ENCODE measurements at regions not wholly inside any gene's neighbourhood (a gene's known extent, or its start where the extent isn't known, plus 50 kb on each side); places are given as distances from the start of the nearest gene placed in this dataset.

DNA sequence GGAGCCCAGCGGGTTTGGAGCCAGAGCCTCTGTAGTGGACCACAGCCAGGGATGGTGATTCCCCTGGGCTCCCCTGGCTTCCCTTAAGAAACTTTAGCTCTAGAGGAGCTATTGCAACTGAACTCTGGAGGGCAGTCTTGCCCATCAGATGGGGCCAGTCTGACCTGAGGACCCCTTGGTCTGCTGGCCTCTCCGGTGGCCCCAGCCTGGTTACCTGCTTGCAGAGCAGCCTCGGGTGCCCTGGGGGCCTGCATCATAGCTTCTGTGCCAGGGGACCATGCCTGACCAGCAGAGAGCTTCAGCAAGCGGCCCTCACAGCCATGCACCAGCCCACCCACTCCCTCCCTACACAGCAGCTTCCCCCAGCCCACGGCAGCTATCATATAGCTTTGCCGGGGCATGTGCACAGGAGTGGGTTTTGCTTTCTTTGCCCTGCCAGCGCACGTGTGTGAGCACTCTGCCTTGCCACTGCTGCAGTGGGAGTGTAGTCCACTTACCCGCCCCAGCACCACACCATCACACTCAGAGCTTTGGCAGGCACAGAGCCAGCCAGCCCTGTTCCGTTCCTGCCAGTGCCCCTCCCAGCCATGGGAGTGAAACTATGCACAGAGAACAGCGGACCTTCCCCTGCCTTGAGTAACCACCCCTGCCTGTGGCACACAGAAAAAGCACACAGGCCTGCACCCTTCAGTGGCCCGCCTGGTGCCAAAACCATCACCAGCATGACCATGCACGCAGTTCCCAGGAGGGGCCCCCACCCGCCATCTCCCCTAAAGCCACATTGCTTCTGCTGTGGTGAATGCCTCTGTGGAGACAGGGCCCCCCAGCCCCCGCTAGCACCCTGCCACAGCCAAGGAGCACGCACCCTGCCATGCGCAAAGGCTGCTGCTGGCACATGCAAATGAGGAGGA lies 442.9 kb upstream of the NEGR1 start:
- Histone ChIP-seq H3K9ac (ENCODE audit: low read length) (no peak overlapping the region), H3K36me3 (replicated peaks; ENCODE audit: insufficient read depth, low read length) (no peaks in the 10 kb centered on the region), H3K4me2 (ENCODE audit: low read depth, low read length) (no peak overlapping the region), H3K79me2 (ENCODE audit: low read length) (no peaks in the 10 kb centered on the region), H3K4me3 (ENCODE audit: low read length) (no peak overlapping the region), H3K27ac (ENCODE audit: low read length) (no peak overlapping the region), H4K20me1 (ENCODE audit: insufficient read depth, low read length) (no peaks in the 10 kb centered on the region), H3K4me1 (ENCODE audit: low read length) (no peaks in the 10 kb centered on the region), H3K9me3 (replicated peaks; ENCODE audit: insufficient read depth, low read length) (no peaks in the 10 kb centered on the region), H2AFZ (ENCODE audit: low read length) (no peak overlapping the region), H3K27me3 (replicated peaks; ENCODE audit: insufficient read depth, low read length) (no peaks in the 10 kb centered on the region), H3F3A (ENCODE audit: insufficient read depth, low read length) (no peaks in the 10 kb centered on the region), H3K9me2 (replicated peaks; ENCODE audit: insufficient read depth, low read length) (no peaks in the 10 kb centered on the region)
- TF ChIP-seq EZH2phosphoT487 (IDR thresholded peaks at IDR 0.05; ENCODE audit: low read length), result no peak
- DNase-seq, result no peak

DNA sequence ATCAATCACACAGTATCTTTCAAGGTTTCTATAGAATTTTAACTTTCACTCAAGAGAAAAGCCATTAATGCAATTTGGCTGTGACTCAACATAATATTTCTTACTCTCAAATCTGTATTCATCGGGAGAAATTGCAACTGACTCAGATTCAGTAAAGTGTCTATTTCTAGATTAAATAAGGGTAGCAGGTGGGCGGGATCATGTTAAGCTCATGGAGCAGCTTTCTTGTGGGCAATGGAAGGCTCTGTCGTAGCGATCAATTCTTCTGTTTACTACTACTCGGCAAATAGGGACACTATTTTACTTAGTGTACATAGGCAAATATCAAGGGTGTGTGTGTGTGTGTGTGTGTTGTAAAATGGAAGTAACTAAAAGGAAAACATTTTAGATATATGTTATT lies 423.6 kb upstream of the NEGR1 start:
- TF ChIP-seq EZH2 (optimal IDR thresholded peaks at IDR 0.05; ENCODE audit: low read depth, low read length) (no peak), EZH2phosphoT487 (IDR thresholded peaks at IDR 0.05; ENCODE audit: low read length) (no peak)
- TF ChIP-seq, protein P1, sequence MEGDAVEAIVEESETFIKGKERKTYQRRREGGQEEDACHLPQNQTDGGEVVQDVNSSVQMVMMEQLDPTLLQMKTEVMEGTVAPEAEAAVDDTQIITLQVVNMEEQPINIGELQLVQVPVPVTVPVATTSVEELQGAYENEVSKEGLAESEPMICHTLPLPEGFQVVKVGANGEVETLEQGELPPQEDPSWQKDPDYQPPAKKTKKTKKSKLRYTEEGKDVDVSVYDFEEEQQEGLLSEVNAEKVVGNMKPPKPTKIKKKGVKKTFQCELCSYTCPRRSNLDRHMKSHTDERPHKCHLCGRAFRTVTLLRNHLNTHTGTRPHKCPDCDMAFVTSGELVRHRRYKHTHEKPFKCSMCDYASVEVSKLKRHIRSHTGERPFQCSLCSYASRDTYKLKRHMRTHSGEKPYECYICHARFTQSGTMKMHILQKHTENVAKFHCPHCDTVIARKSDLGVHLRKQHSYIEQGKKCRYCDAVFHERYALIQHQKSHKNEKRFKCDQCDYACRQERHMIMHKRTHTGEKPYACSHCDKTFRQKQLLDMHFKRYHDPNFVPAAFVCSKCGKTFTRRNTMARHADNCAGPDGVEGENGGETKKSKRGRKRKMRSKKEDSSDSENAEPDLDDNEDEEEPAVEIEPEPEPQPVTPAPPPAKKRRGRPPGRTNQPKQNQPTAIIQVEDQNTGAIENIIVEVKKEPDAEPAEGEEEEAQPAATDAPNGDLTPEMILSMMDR (IDR thresholded peaks at IDR 0.05; ENCODE audit: low read length), result no peak
- Histone ChIP-seq H3K27me3 (replicated peaks; ENCODE audit: insufficient read depth, low read length) (no peaks in the 10 kb centered on the region), H3K9me2 (replicated peaks; ENCODE audit: insufficient read depth, low read length) (no peaks in the 10 kb centered on the region; the same call in 1 of the 2 replicates), H3K4me3 (ENCODE audit: low read length) (no peak overlapping the region), H3K9ac (ENCODE audit: low read length) (no peak overlapping the region), H3K4me1 (ENCODE audit: low read length) (no peaks in the 10 kb centered on the region), H3K36me3 (replicated peaks; ENCODE audit: insufficient read depth, low read length) (no peaks in the 10 kb centered on the region), H3F3A (ENCODE audit: insufficient read depth, low read length) (no peaks in the 10 kb centered on the region), H3K4me2 (ENCODE audit: low read depth, low read length) (no peak overlapping the region), H3K27ac (ENCODE audit: low read length) (no peak overlapping the region), H3K79me2 (ENCODE audit: low read length) (no peaks in the 10 kb centered on the region), H4K20me1 (ENCODE audit: insufficient read depth, low read length) (no peaks in the 10 kb centered on the region), H2AFZ (ENCODE audit: low read length) (no peak overlapping the region), H3K9me3 (replicated peaks; ENCODE audit: insufficient read depth, low read length) (no peaks in the 10 kb centered on the region)
- no peak for DNase-seq

DNA sequence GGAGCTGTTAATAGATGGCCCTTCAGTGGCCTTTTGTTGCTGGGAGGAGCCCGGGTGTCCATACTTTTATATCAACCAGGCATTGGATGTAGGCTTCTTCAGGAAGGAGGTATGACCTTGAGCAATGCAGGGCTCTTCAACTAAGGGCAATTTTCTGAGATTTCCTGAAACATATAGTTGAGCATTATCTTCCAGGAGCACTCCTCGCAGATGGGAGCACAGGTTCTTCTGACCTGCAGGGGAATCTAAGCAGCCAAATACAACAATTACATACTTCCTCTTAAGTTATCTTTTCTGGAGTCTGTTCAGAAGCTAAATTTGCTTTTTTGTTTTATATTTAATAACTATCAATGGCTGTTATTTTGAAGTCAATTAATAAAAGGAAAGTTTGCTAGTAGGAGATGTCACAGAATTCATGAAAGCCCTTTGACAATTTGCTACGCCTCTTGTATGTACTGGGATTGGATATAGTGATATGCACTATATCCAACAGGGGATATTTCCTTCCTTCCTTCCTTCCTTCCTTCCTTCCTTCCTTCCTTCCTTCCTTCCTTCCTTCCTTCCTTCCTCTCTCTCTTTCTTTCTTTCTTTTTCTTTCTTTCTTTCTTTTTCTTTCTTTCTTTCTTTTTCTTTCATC lies 422.6 kb upstream of the NEGR1 start:
- no peaks in the 10 kb centered on the region for H3K27me3 ChIP-seq (replicated peaks; ENCODE audit: insufficient read depth, low read length)
- no peak overlapping the region for H3K9ac ChIP-seq (ENCODE audit: low read length)
- H3K4me3 ChIP-seq (ENCODE audit: low read length), result no peak overlapping the region
- H3K4me2 ChIP-seq (ENCODE audit: low read depth, low read length), result no peak overlapping the region
- no peaks in the 10 kb centered on the region for H4K20me1 ChIP-seq (ENCODE audit: insufficient read depth, low read length)
- H3K9me2 ChIP-seq (replicated peaks; ENCODE audit: insufficient read depth, low read length), result no peaks in the 10 kb centered on the region; the same call in 1 of the 2 replicates
- H3K79me2 ChIP-seq (ENCODE audit: low read length), result no peaks in the 10 kb centered on the region
- DNase-seq, result no peak
- H3K36me3 ChIP-seq (replicated peaks; ENCODE audit: insufficient read depth, low read length), result no peaks in the 10 kb centered on the region
- H3K4me1 ChIP-seq (ENCODE audit: low read length), result no peaks in the 10 kb centered on the region
- H3K9me3 ChIP-seq (replicated peaks; ENCODE audit: insufficient read depth, low read length), result no peaks in the 10 kb centered on the region
- H2AFZ ChIP-seq (ENCODE audit: low read length), result no peak overlapping the region
- TF ChIP-seq EZH2 (optimal IDR thresholded peaks at IDR 0.05; ENCODE audit: low read depth, low read length), result no peak
- TF ChIP-seq, protein P1 (IDR thresholded peaks at IDR 0.05; ENCODE audit: low read length), result no peak
- no peak for TF ChIP-seq EZH2phosphoT487 (IDR thresholded peaks at IDR 0.05; ENCODE audit: low read length)
- H3K27ac ChIP-seq (ENCODE audit: low read length), result no peak overlapping the region
- H3F3A ChIP-seq (ENCODE audit: insufficient read depth, low read length), result no peaks in the 10 kb centered on the region
